Mammary epithelial cell (primary cell): ENCODE measurements at regions not wholly inside any gene's neighbourhood (a gene's known extent, or its start where the extent isn't known, plus 50 kb on each side); places are given as distances from the start of the nearest gene placed in this dataset.

Experiments
- CTCF ChIP-seq, 2 donors: IDR thresholded peaks in 1 of 2; conservative IDR thresholded peaks in 1 of 2; 2 replicates each; pipeline ENCODE4 v1.5.1; 2011 to 2012; ENCODE audit warnings: inconsistent platforms in 2 of 2, low read length in 2 of 2, mild to moderate bottlenecking in 2 of 2, control low read depth in 1 of 2, low read depth in 1 of 2; ENCODE audit not compliant: insufficient read depth in 1 of 2; ENCODE audit errors: extremely low read depth in 1 of 2
- EZH2 ChIP-seq: IDR thresholded peaks from 2 replicates; pipeline ENCODE4 v1.6.1; 2012; ENCODE audit warnings: low read length, inconsistent platforms, borderline replicate concordance

DNA sequence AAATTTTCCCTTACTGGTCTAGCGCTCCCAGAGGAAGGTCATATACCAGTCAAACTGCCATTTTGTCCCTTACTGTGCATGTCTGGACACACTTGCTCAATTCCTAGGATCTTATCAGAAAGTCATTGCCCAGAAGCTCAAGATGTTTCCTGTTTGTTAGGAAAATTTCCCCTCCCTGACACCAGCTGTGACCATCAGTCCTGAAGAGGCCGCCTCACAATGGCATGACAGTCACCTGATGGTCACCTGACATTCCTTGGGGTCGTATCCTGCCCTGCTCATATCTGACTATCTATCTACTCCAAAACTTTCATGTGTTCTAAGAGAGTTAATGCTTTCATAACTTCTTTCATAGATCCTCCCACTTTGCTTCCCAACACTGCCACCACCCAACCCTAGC, 219.9 kb downstream of the OTOR start:
- no peak for TF ChIP-seq CTCF (conservative IDR thresholded peaks at IDR 0.05 in 1 of 2, IDR thresholded peaks at IDR 0.05 in 1 of 2; ENCODE audit: extremely low read depth in 1 of 2, insufficient read depth in 1 of 2, low read depth in 1 of 2, low read length in 2 of 2)
- no peak for TF ChIP-seq EZH2
